SH-SY5Y (cell line): ENCODE measurements at regions not wholly inside any gene's neighbourhood (a gene's known extent, or its start where the extent isn't known, plus 50 kb on each side); places are given as distances from the start of the nearest gene placed in this dataset.

Experiments used
- GATA2 ChIP-seq: IDR thresholded peaks from 2 replicates; pipeline ENCODE4 v1.6.1; 2011; ENCODE audit warnings: mild to moderate bottlenecking, low read depth, low read length
- GATA3 ChIP-seq: IDR thresholded peaks from 2 replicates; pipeline ENCODE4 v1.6.1; 2011; ENCODE audit warnings: low read depth, mild to moderate bottlenecking, low read length, moderate library complexity

DNA sequence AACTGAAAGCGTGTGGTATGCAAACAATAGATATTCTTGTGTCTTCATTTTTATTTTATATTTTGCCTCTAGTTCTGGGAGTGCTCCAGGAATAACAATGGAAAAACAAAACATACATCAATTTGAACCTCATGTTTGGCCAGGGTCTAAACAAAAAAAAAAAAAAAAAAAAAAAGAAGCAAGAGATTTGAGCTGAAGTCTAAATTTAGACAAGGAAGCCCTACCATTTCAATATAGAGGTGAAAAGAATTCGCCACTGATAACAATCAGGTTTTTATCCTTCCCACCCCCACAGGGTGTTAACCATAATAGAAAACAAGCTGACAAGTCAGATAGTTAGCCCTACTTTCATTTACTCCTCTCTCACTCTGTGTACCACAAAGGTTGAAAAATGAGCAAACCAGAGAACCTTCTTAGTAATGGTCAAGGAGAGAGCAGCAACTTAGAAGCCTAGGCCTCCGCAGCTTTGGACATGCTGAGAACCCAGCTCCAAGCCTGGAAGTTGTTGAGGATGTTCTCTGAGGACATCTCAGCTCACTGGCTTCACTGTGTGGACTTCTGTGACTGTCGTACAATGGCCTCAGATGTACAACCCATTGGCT, 118.2 kb upstream of the HMHB1 start:
- no peak for TF ChIP-seq GATA2
- no peak for TF ChIP-seq GATA3
